Heart right ventricle (tissue), 16 donors: ENCODE measurements at regions not wholly inside any gene's neighbourhood (a gene's known extent, or its start where the extent isn't known, plus 50 kb on each side); places are given as distances from the start of the nearest gene placed in this dataset.

Experiments used
- ATAC-seq, 8 donors: fragments of 200-7000 bp; cut with Tn5 transposase; one replicate each; pipeline ENCODE4 v1.9.1; 2020; ENCODE audit warnings: mild to moderate bottlenecking in 8 of 8, moderate library complexity in 8 of 8, moderate number of reproducible peaks in 1 of 8
- DNase-seq, 2 donors: peaks; one replicate each; pipeline ENCODE4 v3.0.0-alpha.2; 2020
- H3K27ac ChIP-seq, 10 donors: fragments of 200-600 bp; sonication (generic) in 2 of 10; one replicate each; pipeline versions ENCODE4 v1.5.0 to v1.8.0; 2020 to 2022; ENCODE audit warnings: mild to moderate bottlenecking in 3 of 10
- H3K27me3 ChIP-seq, 7 donors: fragments of 200-600 bp; one replicate each; pipeline ENCODE4 v1.8.0; 2021 to 2022; ENCODE audit warnings: mild to moderate bottlenecking in 2 of 7
- H3K36me3 ChIP-seq, 9 donors: fragments of 200-600 bp; sonication (generic) in 1 of 9; one replicate each; pipeline versions ENCODE4 v1.5.0 to v1.8.0; 2020 to 2022; ENCODE audit warnings: mild to moderate bottlenecking in 2 of 9
- H3K4me1 ChIP-seq, 9 donors: fragments of 200-600 bp; sonication (generic) in 1 of 9; one replicate each; pipeline versions ENCODE4 v1.5.0 to v1.8.0; 2020 to 2022; ENCODE audit warnings: mild to moderate bottlenecking in 4 of 9
- H3K4me3 ChIP-seq, 10 donors: fragments of 200-600 bp; sonication (generic) in 2 of 10; one replicate each; pipeline versions ENCODE4 v1.5.0 to v1.8.0; 2020 to 2022; ENCODE audit warnings: mild to moderate bottlenecking in 7 of 10, moderate library complexity in 2 of 10
- H3K9me3 ChIP-seq, 11 donors: fragments of 200-600 bp in 10 of 11; sonication (generic) in 2 of 11; one replicate each; pipeline versions ENCODE4 v1.5.0 to v1.8.0; 2013 to 2022; ENCODE audit warnings: mild to moderate bottlenecking in 2 of 11, control low read depth in 1 of 11, moderate library complexity in 1 of 11
- WGBS, 2 donors: extraction: QIAGEN DNeasy Blood & Tissue Kit; methylation state at CpG; one replicate each; pipeline ENCODE4 v1.1.7; 2013; ENCODE audit warnings: inconsistent platforms in 1 of 2; 5-methylcytosine and 5-hydroxymethylcytosine counted together
- intact Hi-C, 10 donors: fragments of 100-400 bp; cut with DNase I; formaldehyde crosslinking; loops; one replicate each; pipeline versions ENCODE4 v1.11.1 to v1.14.2; 2022
- TF ChIP-seq, protein P1 (sequence below), 9 donors: fragments of 200-600 bp; sonication (generic) in 2 of 9; IDR thresholded peaks; one replicate each; pipeline versions ENCODE4 v1.5.0 to v1.8.0; 2021 to 2022; ENCODE audit warnings: antibody characterized with exemption in 9 of 9, mild to moderate bottlenecking in 5 of 9, moderate library complexity in 1 of 9
- donor health status: Arrhythmogenic right ventricular cardiomyopathy.
- donor health status: ischemic (EF 13 %, LVEDD 7.1; RV severe dilation, severe dysfunction).
- donor health status: healthy with polysubstance abuse.
- donor health status: DM: no; HTN: yes; CAD: no.
- donor health status: DM: no; HTN: no; CAD: no.
- donor health status: ischemic (EF 25% LVEDD 6.9; RV normal size, moderate dysfunction).
- donor health status: ischemic (EF 25% LVEDD 5.7; RV mildly dilated, moderate dysfunction).
- donor health status: healthy.
- donor health status: DM: yes; HTN: yes; CAD: no.
- donor health status: Ischemic cardiomyopathy.
- donor health status: ischemic (EF 35%, LVEDD 5.7; RV mildly dilated, moderate dysfunction).
- donor health status: nonischemic (EF 11% LVEDD 7.7; RV severe dilation, severe dysfunction).
- donor health status: DM: yes; HTN: yes; CAD: no.
- donor health status: PGD.
- donor health status: ischemic (EF 29% LVEDD 5.4; RV normal size, mild dysfunction).
- donor health status: nonischemic (EF 23%, LVEDD 6.1; RV moderate dilation, normal function).

DNA sequence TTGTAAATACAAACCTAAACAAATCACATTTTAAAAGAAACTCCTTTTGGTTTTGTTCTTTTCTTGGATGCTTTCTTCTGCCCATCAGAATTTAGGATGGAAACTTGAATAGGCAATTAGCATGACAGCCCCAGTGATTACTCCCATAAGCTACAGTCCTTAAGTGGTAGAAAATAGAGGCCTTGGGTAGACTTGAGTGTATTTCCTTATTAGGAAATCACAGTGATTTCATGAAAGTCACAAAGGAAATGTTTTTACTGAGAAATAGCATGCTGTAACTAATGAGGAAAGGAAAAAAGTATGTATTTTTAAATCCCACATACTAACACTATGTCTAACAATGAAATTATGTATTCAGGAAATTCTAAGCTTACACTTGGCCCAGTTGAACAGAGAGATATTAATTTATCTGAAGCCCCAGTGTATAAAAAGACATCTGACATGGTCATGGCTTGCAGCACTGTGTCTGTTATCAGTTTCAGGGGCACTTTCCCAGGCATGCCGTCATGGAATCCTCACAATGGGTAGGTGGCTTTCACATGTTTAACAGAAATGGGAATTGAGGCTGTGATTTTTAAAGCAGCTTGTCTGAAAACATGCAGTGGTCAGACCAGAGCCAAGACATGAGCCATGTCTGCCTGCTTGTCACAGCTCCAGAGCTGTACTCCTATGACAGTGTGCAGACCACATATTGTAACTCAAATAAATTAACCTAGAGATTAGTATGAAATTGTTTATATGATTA is 79.7 kb upstream of the TRIB2 start:
- intact Hi-C loops = no loop called here
- WGBS, 2 donors = 9 to 13% methylated on average over 1 of the region's 1 CpG
- TF ChIP-seq, protein P1, sequence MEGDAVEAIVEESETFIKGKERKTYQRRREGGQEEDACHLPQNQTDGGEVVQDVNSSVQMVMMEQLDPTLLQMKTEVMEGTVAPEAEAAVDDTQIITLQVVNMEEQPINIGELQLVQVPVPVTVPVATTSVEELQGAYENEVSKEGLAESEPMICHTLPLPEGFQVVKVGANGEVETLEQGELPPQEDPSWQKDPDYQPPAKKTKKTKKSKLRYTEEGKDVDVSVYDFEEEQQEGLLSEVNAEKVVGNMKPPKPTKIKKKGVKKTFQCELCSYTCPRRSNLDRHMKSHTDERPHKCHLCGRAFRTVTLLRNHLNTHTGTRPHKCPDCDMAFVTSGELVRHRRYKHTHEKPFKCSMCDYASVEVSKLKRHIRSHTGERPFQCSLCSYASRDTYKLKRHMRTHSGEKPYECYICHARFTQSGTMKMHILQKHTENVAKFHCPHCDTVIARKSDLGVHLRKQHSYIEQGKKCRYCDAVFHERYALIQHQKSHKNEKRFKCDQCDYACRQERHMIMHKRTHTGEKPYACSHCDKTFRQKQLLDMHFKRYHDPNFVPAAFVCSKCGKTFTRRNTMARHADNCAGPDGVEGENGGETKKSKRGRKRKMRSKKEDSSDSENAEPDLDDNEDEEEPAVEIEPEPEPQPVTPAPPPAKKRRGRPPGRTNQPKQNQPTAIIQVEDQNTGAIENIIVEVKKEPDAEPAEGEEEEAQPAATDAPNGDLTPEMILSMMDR (IDR thresholded peaks at IDR 0.05) = no peak
- peaks cover 0 to 15% (median 9%) of the 10 kb centered on the region in 9 donors for H3K4me1 ChIP-seq
- DNase-seq = no peak
- H3K9me3 ChIP-seq = no peaks in the 10 kb centered on the region
- peak in 6 of 8 donors; percentile 28 to 75 (median 58) for ATAC-seq
- no peaks in the 10 kb centered on the region for H3K36me3 ChIP-seq
- no peaks in the 10 kb centered on the region for H3K27me3 ChIP-seq
- no peak overlapping the region for H3K4me3 ChIP-seq
- peak overlapping the region in 2 of 10 donors; percentile 19 to 31 for H3K27ac ChIP-seq

DNA sequence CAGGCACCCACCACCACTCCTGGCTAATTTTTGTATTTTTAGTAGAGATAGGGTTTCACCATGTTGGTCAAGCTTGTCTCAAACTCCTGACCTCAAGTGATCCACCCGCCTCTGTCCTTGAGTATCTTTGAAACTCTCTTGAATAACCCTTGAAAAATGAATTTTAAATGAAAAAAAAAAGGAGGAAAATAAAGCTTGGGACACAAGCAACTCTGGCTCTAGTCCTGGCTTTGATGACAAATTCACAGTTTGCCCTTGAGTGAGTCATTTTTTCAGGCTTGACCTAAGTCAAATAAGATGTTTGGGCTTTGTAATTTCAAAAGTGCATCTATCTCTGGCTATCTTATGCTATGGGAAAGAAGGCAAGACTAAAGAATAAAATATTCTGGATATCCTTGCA is 79.0 kb upstream of the TRIB2 start:
- no peak overlapping the region for H3K27ac ChIP-seq
- no peaks in the 10 kb centered on the region for H3K27me3 ChIP-seq
- ATAC-seq (no peak), DNase-seq (no peak)
- no peak overlapping the region for H3K4me3 ChIP-seq
- 79 to 100% methylated on average over 1 of the region's 1 CpG for WGBS, 2 donors
- TF ChIP-seq, protein P1 (IDR thresholded peaks at IDR 0.05) = no peak
- peaks cover 0 to 15% (median 9%) of the 10 kb centered on the region in 9 donors for H3K4me1 ChIP-seq
- intact Hi-C loops = no loop called here
- no peaks in the 10 kb centered on the region for H3K36me3 ChIP-seq
- H3K9me3 ChIP-seq = no peaks in the 10 kb centered on the region

DNA sequence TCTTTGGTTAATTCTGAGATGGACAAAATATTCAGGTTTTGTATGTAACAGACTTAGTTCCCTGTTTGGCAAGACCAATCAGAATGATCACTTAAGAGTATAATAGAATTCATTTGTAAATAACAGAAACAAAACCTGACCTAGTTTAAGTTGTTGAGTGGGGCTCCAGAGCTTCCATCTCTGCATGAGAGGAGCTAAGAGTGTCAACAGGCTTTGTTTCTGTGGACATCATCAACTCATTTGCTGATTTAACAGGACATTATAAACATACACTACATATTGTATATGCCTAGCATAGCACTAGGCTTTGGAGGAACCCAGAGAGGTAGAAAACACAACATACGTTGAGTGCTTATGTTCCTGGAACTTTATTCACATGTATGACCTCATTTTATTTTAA is 75.3 kb upstream of the TRIB2 start:
- no peak overlapping the region for H3K4me3 ChIP-seq
- no peak for ATAC-seq
- TF ChIP-seq, protein P1 (IDR thresholded peaks at IDR 0.05) = no peak
- intact Hi-C loops = no loop called here
- DNase-seq = no peak
- 74 to 77% methylated on average over 1 of the region's 1 CpG for WGBS, 2 donors
- H3K27ac ChIP-seq = no peak overlapping the region
- peaks cover 0 to 14% (median 9%) of the 10 kb centered on the region in 9 donors for H3K4me1 ChIP-seq
- H3K27me3 ChIP-seq = no peaks in the 10 kb centered on the region
- H3K9me3 ChIP-seq = peaks cover 0 to 6% (median 0%) of the 10 kb centered on the region in 11 donors
- no peaks in the 10 kb centered on the region for H3K36me3 ChIP-seq

DNA sequence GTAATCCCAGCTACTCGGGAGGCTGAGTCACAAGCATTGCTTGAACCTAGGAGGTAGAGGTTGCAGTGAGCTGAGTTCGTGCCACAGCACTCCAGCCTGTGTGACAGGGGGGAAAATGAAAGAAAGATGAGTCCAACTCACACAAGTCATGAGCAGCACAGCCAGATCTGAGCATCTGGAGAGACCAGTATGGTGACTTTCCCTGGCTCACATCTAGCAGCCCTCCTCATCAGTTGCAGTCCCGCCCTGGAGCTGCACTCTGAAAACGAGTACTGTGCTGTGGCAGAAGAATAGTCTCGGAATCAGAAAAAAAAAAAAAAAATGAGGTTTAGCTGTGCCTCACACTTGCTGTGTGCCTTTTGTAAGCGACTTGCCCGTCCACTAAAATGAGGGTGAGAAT is 74.4 kb upstream of the TRIB2 start:
- intact Hi-C loops = no loop called here
- Histone ChIP-seq H3K36me3 (no peaks in the 10 kb centered on the region), H3K4me1 (peaks cover 0 to 5% (median 2%) of the 10 kb centered on the region in 9 donors), H3K9me3 (peaks cover 0 to 12% (median 0%) of the 10 kb centered on the region in 11 donors), H3K27me3 (no peaks in the 10 kb centered on the region), H3K4me3 (no peak overlapping the region), H3K27ac (no peak overlapping the region)
- 87% methylated on average over 7 of the region's 7 CpGs for WGBS, 2 donors
- ATAC-seq = no peak
- TF ChIP-seq, protein P1 (IDR thresholded peaks at IDR 0.05) = no peak
- DNase-seq = no peak
